GM23338 (cell line): ENCODE measurements at regions not wholly inside any gene's neighbourhood (a gene's known extent, or its start where the extent isn't known, plus 50 kb on each side); places are given as distances from the start of the nearest gene placed in this dataset.

Source experiments
- ATAC-seq: fragments of 200-7000 bp; cut with Tn5 transposase; 3 replicates; pipeline ENCODE4 v1.9.1; 2020
- DNase-seq: peaks from one replicate; pipeline ENCODE4 v3.0.0-alpha.2; 2015; ENCODE audit warnings: low spot score
- H2AFZ ChIP-seq: fragments of 200-600 bp; sonication (generic); 2 replicates; pipeline ENCODE4 v1.8.0; 2016; ENCODE audit warnings: antibody characterized with exemption, mild to moderate bottlenecking, moderate library complexity
- H3F3A ChIP-seq: fragments of 200-600 bp; sonication (generic); replicated peaks from 2 replicates; pipeline ENCODE4 v1.8.0; 2017; ENCODE audit warnings: antibody characterized with exemption, mixed run types, low read depth
- H3K27ac ChIP-seq: fragments of 200-600 bp; sonication (generic); 2 replicates; pipeline ENCODE4 v1.6.1; 2016; ENCODE audit warnings: low read depth
- H3K27me3 ChIP-seq: fragments of 200-600 bp; sonication (generic); 2 replicates; pipeline ENCODE4 v1.8.0; 2016; ENCODE audit warnings: mild to moderate bottlenecking, mixed run types, moderate library complexity; ENCODE audit not compliant: insufficient read depth
- H3K36me3 ChIP-seq: fragments of 200-600 bp; sonication (generic); 2 replicates; pipeline ENCODE4 v1.8.0; 2016; ENCODE audit warnings: mild to moderate bottlenecking; ENCODE audit not compliant: insufficient read depth
- H3K4me1 ChIP-seq: fragments of 200-600 bp; sonication (generic); 2 replicates; pipeline ENCODE4 v1.8.0; 2016; ENCODE audit warnings: mild to moderate bottlenecking, moderate library complexity; ENCODE audit not compliant: insufficient read depth
- H3K4me2 ChIP-seq: fragments of 200-600 bp; sonication (generic); 2 replicates; pipeline ENCODE4 v1.7.1; 2017; ENCODE audit warnings: mixed run types
- H3K4me3 ChIP-seq: fragments of 200-600 bp; sonication (generic); 2 replicates; pipeline ENCODE4 v1.6.1; 2016; ENCODE audit warnings: mixed run types
- H3K79me2 ChIP-seq: fragments of 200-600 bp; sonication (generic); replicated peaks from 2 replicates; pipeline ENCODE4 v1.8.0; 2017; ENCODE audit warnings: mild to moderate bottlenecking; ENCODE audit not compliant: insufficient read depth
- H3K9me2 ChIP-seq: fragments of 200-600 bp; sonication (generic); 2 replicates; pipeline ENCODE4 v1.8.0; 2017; ENCODE audit not compliant: insufficient read depth
- H4K20me1 ChIP-seq: fragments of 200-600 bp; sonication (generic); replicated peaks from 2 replicates; pipeline ENCODE4 v1.8.0; 2017; ENCODE audit warnings: mild to moderate bottlenecking; ENCODE audit not compliant: insufficient read depth
- H3K27ac Mint-ChIP-seq: 2 replicates; pipeline ENCODE4 v1.8.0; 2020; ENCODE audit warnings: inconsistent platforms, mild to moderate bottlenecking, moderate library complexity, mixed read lengths
- H3K27me3 Mint-ChIP-seq: 3 replicates; pipeline ENCODE4 v1.8.0; 2022; ENCODE audit warnings: low read depth, mild to moderate bottlenecking, moderate library complexity, mixed read lengths, inconsistent platforms; ENCODE audit not compliant: insufficient read depth, poor library complexity
- H3K36me3 Mint-ChIP-seq: 3 replicates; pipeline ENCODE4 v1.8.0; 2021; ENCODE audit warnings: low read depth, mild to moderate bottlenecking, inconsistent platforms, moderate library complexity, mixed read lengths
- H3K4me1 Mint-ChIP-seq: 3 replicates; pipeline ENCODE4 v1.8.0; 2020; ENCODE audit warnings: mild to moderate bottlenecking, inconsistent platforms, mixed read lengths
- H3K4me3 Mint-ChIP-seq: 3 replicates; pipeline ENCODE4 v1.8.0; 2021; ENCODE audit warnings: moderate library complexity, mild to moderate bottlenecking, inconsistent platforms, mixed read lengths
- H3K9me3 Mint-ChIP-seq: 3 replicates; pipeline ENCODE4 v1.8.0; 2020; ENCODE audit warnings: moderate library complexity, mild to moderate bottlenecking, inconsistent platforms, mixed read lengths
- ETS1 ChIP-seq: IDR thresholded peaks from 2 replicates; pipeline ENCODE4 v1.6.1; 2016; ENCODE audit warnings: antibody characterized with exemption
- EZH2 ChIP-seq: fragments of 200-600 bp; sonication (generic); IDR thresholded peaks from one replicate; pipeline ENCODE4 v1.8.0; 2017; ENCODE audit warnings: antibody characterized with exemption, mild to moderate bottlenecking, low read depth; ENCODE audit not compliant: unreplicated experiment
- EZH2phosphoT487 ChIP-seq: fragments of 200-600 bp; sonication (generic); IDR thresholded peaks from one replicate; pipeline ENCODE4 v1.8.1; 2018; ENCODE audit warnings: antibody characterized with exemption; ENCODE audit not compliant: unreplicated experiment
- JUNB ChIP-seq: IDR thresholded peaks from one replicate; pipeline ENCODE4 v1.6.1; 2016; ENCODE audit warnings: antibody characterized with exemption; ENCODE audit not compliant: unreplicated experiment
- NANOG ChIP-seq: IDR thresholded peaks from 2 replicates; pipeline ENCODE4 v1.6.1; 2016; ENCODE audit warnings: antibody characterized with exemption, borderline replicate concordance
- STAT1 ChIP-seq: IDR thresholded peaks from one replicate; pipeline ENCODE4 v1.6.1; 2016; ENCODE audit warnings: antibody characterized with exemption; ENCODE audit not compliant: unreplicated experiment
- ZNF331 ChIP-seq: fragments of 250-450 bp; sonication (Bioruptor Pico); IDR thresholded peaks from 2 replicates; pipeline ENCODE4 v1.5.0; 2020; ENCODE audit warnings: low read depth, mild to moderate bottlenecking, moderate library complexity
- ZNF462 ChIP-seq: fragments of 250-450 bp; sonication (Bioruptor Pico); IDR thresholded peaks from 2 replicates; pipeline ENCODE4 v1.5.0; 2020; ENCODE audit warnings: mild to moderate bottlenecking, moderate library complexity
- TF ChIP-seq, protein P1 (sequence below), 2 experiments: fragments of 200-600 bp in 1 of 2; sonication (generic) in 1 of 2; conservative IDR thresholded peaks; 2 replicates each; pipeline versions ENCODE4 v1.5.1 to v1.6.1; 2016 to 2017; ENCODE audit warnings: antibody characterized with exemption in 2 of 2, low read depth in 2 of 2, mild to moderate bottlenecking in 2 of 2, moderate library complexity in 1 of 2
- TF ChIP-seq, protein P2 (sequence below): IDR thresholded peaks from one replicate; pipeline ENCODE4 v1.6.1; 2018; ENCODE audit warnings: antibody characterized with exemption; ENCODE audit not compliant: unreplicated experiment

DNA sequence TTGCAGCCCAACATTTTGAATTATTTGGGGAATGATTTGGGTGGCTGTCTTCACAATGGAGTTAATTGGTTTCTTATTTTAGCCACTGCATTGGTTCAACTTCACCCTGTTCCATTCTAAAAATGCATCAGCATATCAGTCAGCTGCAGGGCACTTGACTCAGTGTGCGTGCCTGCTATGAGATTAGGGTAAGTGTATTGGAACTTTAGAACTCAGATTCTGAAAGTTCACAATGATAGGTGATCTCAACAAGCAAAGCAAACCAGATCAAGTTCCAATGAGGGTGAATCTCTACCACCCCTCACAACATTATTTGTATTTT, 265.0 kb downstream of the ZPLD1 start:
- Histone ChIP-seq H2AFZ (no peak overlapping the region), H3K27me3 (no peaks in the 10 kb centered on the region), H4K20me1 (no peaks in the 10 kb centered on the region), H3K27ac (no peak overlapping the region), H3K79me2 (no peaks in the 10 kb centered on the region), H3K36me3 (0 out of 2 replicates have a peak, but pooled peaks cover 5% of the 10 kb centered on the region), H3K4me1 (no peaks in the 10 kb centered on the region), H3K4me2 (no peak overlapping the region), H3K4me3 (no peak overlapping the region), H3F3A (no peaks in the 10 kb centered on the region), H3K9me2 (peaks cover 17% of the 10 kb centered on the region; the same call in 1 of the 2 replicates)
- H3K27me3 Mint-ChIP-seq = no peaks in the 10 kb centered on the region
- no peak for DNase-seq
- no peak for TF ChIP-seq EZH2phosphoT487
- H3K27ac Mint-ChIP-seq = no peak overlapping the region
- H3K36me3 Mint-ChIP-seq = peaks cover 11% of the 10 kb centered on the region; the same call in 2 of the 3 replicates
- peaks cover 11% of the 10 kb centered on the region; the same call in 2 of the 3 replicates for H3K9me3 Mint-ChIP-seq
- ATAC-seq = no peak
- H3K4me3 Mint-ChIP-seq = no peak overlapping the region
- H3K4me1 Mint-ChIP-seq = peaks cover 5% of the 10 kb centered on the region; the same call in 1 of the 3 replicates

- Histone ChIP-seq H2AFZ (0 out of 2 replicates have a peak overlapping the region, but pooled peaks have one; percentile 39), H3K4me3 (no peak overlapping the region), H4K20me1 (no peaks in the 10 kb centered on the region), H3K27me3 (no peaks in the 10 kb centered on the region), H3F3A (no peaks in the 10 kb centered on the region), H3K27ac (no peak overlapping the region), H3K79me2 (no peaks in the 10 kb centered on the region), H3K36me3 (no peaks in the 10 kb centered on the region), H3K4me2 (no peak overlapping the region), H3K4me1 (no peaks in the 10 kb centered on the region), H3K9me2 (no peaks in the 10 kb centered on the region)
- Mint-ChIP-seq H3K9me3 (no peaks in the 10 kb centered on the region), H3K4me1 (no peaks in the 10 kb centered on the region), H3K27me3 (peaks cover 1% of the 10 kb centered on the region), H3K4me3 (no peak overlapping the region), H3K27ac (no peak overlapping the region), H3K36me3 (no peaks in the 10 kb centered on the region)
- DNase-seq (no peak), ATAC-seq (no peak)
- TF ChIP-seq EZH2 (no peak), JUNB (no peak), STAT1 (no peak), ZNF462 (CRISPR knock-in tag) (no peak), ZNF331 (no peak), ETS1 (no peak), NANOG (no peak)
- TF ChIP-seq, protein P1, sequence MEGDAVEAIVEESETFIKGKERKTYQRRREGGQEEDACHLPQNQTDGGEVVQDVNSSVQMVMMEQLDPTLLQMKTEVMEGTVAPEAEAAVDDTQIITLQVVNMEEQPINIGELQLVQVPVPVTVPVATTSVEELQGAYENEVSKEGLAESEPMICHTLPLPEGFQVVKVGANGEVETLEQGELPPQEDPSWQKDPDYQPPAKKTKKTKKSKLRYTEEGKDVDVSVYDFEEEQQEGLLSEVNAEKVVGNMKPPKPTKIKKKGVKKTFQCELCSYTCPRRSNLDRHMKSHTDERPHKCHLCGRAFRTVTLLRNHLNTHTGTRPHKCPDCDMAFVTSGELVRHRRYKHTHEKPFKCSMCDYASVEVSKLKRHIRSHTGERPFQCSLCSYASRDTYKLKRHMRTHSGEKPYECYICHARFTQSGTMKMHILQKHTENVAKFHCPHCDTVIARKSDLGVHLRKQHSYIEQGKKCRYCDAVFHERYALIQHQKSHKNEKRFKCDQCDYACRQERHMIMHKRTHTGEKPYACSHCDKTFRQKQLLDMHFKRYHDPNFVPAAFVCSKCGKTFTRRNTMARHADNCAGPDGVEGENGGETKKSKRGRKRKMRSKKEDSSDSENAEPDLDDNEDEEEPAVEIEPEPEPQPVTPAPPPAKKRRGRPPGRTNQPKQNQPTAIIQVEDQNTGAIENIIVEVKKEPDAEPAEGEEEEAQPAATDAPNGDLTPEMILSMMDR (conservative IDR thresholded peaks at IDR 0.05; ENCODE audit: low read depth in 2 of 2) = no peak
- TF ChIP-seq, protein P2, sequence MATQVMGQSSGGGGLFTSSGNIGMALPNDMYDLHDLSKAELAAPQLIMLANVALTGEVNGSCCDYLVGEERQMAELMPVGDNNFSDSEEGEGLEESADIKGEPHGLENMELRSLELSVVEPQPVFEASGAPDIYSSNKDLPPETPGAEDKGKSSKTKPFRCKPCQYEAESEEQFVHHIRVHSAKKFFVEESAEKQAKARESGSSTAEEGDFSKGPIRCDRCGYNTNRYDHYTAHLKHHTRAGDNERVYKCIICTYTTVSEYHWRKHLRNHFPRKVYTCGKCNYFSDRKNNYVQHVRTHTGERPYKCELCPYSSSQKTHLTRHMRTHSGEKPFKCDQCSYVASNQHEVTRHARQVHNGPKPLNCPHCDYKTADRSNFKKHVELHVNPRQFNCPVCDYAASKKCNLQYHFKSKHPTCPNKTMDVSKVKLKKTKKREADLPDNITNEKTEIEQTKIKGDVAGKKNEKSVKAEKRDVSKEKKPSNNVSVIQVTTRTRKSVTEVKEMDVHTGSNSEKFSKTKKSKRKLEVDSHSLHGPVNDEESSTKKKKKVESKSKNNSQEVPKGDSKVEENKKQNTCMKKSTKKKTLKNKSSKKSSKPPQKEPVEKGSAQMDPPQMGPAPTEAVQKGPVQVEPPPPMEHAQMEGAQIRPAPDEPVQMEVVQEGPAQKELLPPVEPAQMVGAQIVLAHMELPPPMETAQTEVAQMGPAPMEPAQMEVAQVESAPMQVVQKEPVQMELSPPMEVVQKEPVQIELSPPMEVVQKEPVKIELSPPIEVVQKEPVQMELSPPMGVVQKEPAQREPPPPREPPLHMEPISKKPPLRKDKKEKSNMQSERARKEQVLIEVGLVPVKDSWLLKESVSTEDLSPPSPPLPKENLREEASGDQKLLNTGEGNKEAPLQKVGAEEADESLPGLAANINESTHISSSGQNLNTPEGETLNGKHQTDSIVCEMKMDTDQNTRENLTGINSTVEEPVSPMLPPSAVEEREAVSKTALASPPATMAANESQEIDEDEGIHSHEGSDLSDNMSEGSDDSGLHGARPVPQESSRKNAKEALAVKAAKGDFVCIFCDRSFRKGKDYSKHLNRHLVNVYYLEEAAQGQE = no peak
Observed at GRCh38 chr3:102712896-102713295, 278.1 kb downstream of the ZPLD1 start.
